ENCODE measurements at regions not wholly inside any gene's neighbourhood (a gene's known extent, or its start where the extent isn't known, plus 50 kb on each side); places are given as distances from the start of the nearest gene placed in this dataset.
"Not testable (repeated sequence)": the region's sequence is repeated elsewhere in the genome, so short reads cannot be mapped to it uniquely, and the experiment has no call there.

DNA sequence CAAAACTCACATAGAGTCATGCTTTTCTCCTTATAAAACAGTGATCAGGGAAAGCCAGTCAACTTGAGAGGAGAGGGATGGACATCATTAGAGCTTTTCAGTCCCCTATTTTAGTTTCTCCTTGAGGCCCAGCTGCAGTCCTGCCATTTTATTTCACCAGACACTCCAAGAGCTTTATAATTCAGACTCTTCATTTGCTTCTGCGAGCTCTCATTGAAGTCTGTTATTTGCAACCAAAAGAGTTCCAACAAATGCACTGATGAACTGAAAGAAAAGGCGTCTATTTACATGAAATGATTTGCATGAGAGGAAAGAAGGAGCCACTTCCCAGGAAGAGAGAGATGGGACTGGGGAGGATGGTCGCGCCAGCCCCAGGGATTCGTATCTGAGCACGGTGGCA lies 86.8 kb downstream of the NDUFA12 start:
- POLR2A ChIA-PET: interaction anchor here (0.6 kb wide), 1 partner anchor 599 kb away, joined by 4 read pairs; no protein-coding TSS in a partner anchor
- 91% methylated on average over 4 of the region's 6 CpGs for WGBS (ENCODE audit: insufficient coverage)

DNA sequence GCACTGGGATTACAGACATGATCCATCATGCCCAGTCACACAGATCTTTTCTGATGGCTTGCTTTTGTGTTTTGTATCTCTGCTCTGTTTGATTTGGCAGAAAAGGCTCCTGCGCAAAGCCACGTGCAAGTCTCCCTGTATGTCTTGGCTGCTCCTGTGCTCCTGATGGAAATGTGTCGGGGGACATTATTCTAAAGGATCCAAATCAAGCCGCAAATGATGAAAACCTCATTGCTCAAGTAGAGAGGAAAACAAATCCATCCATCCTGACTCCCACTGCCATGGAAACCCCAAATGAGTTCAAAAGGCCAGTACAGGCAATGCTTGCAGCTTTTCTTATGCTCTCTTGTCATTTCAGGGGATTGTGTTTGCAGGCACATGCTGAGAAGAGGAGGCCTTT lies 93.8 kb downstream of the NDUFA12 start:
- Histone ChIP-seq H3K27me3 (replicated peaks in 2 of 5; ENCODE audit: control insufficient read depth in 4 of 5, insufficient read depth in 5 of 5, low read length in 4 of 5) (no peaks in the 10 kb centered on the region), H3K4me3 (ENCODE audit: control insufficient read depth in 1 of 7, extremely low read depth in 1 of 7, insufficient read depth in 4 of 7, low read depth in 2 of 7, low read length in 6 of 7) (no peak overlapping the region), H3K27ac (ENCODE audit: insufficient read depth in 1 of 2, low read depth in 1 of 2, low read length in 2 of 2, poor library complexity in 1 of 2, severe bottlenecking in 2 of 2) (no peak overlapping the region), H3K36me3 (ENCODE audit: control insufficient read depth in 4 of 4, insufficient read depth in 4 of 4, low read length in 3 of 4) (no peaks in the 10 kb centered on the region), H3K9me3 (ENCODE audit: control extremely low read depth in 1 of 5, control insufficient read depth in 4 of 5, insufficient read depth in 2 of 5, low read depth in 1 of 5, low read length in 4 of 5) (peaks cover 0 to 16% (median 5%) of the 10 kb centered on the region in 5 experiments), H3K4me1 (ENCODE audit: control extremely low read depth in 1 of 4, control insufficient read depth in 4 of 4, insufficient read depth in 4 of 4, low read length in 3 of 4) (no peaks in the 10 kb centered on the region)
- ChIA-PET CTCF (no interaction called here), POLR2A (no interaction called here)
- no peak for DNase-seq
- WGBS (ENCODE audit: insufficient coverage): 87% methylated on average over 4 of the region's 4 CpGs

More for the DNA sequence above, 86.8 kb downstream of the NDUFA12 start:
- Histone ChIP-seq H3K4me1 (ENCODE audit: control extremely low read depth in 1 of 4, control insufficient read depth in 4 of 4, insufficient read depth in 4 of 4, low read length in 3 of 4) (no peaks in the 10 kb centered on the region), H3K36me3 (ENCODE audit: control insufficient read depth in 4 of 4, insufficient read depth in 4 of 4, low read length in 3 of 4) (no peaks in the 10 kb centered on the region), H3K9me3 (ENCODE audit: control extremely low read depth in 1 of 5, control insufficient read depth in 4 of 5, insufficient read depth in 2 of 5, low read depth in 1 of 5, low read length in 4 of 5) (peaks cover 0 to 9% (median 0%) of the 10 kb centered on the region in 5 experiments), H3K27me3 (replicated peaks in 2 of 5; ENCODE audit: control insufficient read depth in 4 of 5, insufficient read depth in 5 of 5, low read length in 4 of 5) (no peaks in the 10 kb centered on the region), H3K4me3 (ENCODE audit: control insufficient read depth in 1 of 7, extremely low read depth in 1 of 7, insufficient read depth in 4 of 7, low read depth in 2 of 7, low read length in 6 of 7) (no peak overlapping the region), H3K27ac (ENCODE audit: insufficient read depth in 1 of 2, low read depth in 1 of 2, low read length in 2 of 2, poor library complexity in 1 of 2, severe bottlenecking in 2 of 2) (no peak overlapping the region)
- DNase-seq: no peak
- CTCF ChIA-PET: no interaction called here

DNA sequence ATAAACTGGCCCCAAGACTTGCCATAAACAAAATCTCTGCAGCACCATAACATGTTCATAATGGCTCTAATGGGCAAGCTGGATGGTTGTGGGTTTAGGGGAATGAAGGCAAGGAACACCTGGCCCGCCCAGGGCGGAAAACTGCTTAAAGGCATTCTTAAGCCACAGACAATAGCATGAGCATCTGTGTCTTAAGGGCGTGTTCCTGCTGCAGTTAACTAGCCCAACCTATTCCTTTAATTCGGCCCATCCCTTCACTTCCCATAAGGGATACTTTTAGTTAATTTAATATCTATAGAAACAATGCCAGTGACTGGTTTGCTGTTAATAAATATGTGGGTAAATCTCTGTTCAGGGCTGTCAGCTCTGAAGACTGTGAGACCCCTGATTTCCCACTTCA lies 97.7 kb downstream of the NDUFA12 start:
- H3K36me3 ChIP-seq (ENCODE audit: control insufficient read depth in 4 of 4, insufficient read depth in 4 of 4, low read length in 3 of 4); H3K4me3 ChIP-seq (ENCODE audit: control insufficient read depth in 1 of 7, extremely low read depth in 1 of 7, insufficient read depth in 4 of 7, low read depth in 2 of 7, low read length in 6 of 7); H3K27me3 ChIP-seq (replicated peaks in 2 of 5; ENCODE audit: control insufficient read depth in 4 of 5, insufficient read depth in 5 of 5, low read length in 4 of 5); H3K9me3 ChIP-seq (ENCODE audit: control extremely low read depth in 1 of 5, control insufficient read depth in 4 of 5, insufficient read depth in 2 of 5, low read depth in 1 of 5, low read length in 4 of 5); H3K4me1 ChIP-seq (ENCODE audit: control extremely low read depth in 1 of 4, control insufficient read depth in 4 of 4, insufficient read depth in 4 of 4, low read length in 3 of 4); DNase-seq; POLR2A ChIA-PET; CTCF ChIA-PET; H3K27ac ChIP-seq (ENCODE audit: insufficient read depth in 1 of 2, low read depth in 1 of 2, low read length in 2 of 2, poor library complexity in 1 of 2, severe bottlenecking in 2 of 2): not testable (repeated sequence)
- WGBS (ENCODE audit: insufficient coverage): 100% methylated on average over 1 of the region's 4 CpGs

DNA sequence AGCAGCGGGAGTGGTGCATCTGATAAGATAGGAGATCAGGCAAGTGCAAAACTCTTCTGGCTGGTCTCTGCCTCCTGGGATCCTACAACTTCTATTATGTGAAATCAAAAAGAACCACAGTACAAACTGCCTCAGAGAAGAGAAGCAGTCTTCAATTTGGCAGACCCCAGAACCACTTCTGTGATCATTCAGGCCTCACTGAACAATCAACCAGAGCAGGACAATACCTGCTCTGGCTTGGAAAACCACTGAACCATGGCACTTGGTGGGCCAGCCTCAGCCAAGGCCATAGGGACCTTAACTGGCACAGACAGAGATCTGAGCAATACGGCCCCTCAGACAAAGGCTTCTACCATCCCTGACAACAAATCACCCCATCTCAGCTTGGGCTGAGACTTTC lies 103.0 kb downstream of the NDUFA12 start:
- ChIA-PET CTCF (no interaction called here), POLR2A (no interaction called here)
- Histone ChIP-seq H3K36me3 (ENCODE audit: control insufficient read depth in 4 of 4, insufficient read depth in 4 of 4, low read length in 3 of 4) (no peaks in the 10 kb centered on the region), H3K4me1 (ENCODE audit: control extremely low read depth in 1 of 4, control insufficient read depth in 4 of 4, insufficient read depth in 4 of 4, low read length in 3 of 4) (no peaks in the 10 kb centered on the region), H3K27me3 (replicated peaks in 2 of 5; ENCODE audit: control insufficient read depth in 4 of 5, insufficient read depth in 5 of 5, low read length in 4 of 5) (no peaks in the 10 kb centered on the region), H3K4me3 (ENCODE audit: control insufficient read depth in 1 of 7, extremely low read depth in 1 of 7, insufficient read depth in 4 of 7, low read depth in 2 of 7, low read length in 6 of 7) (no peak overlapping the region), H3K9me3 (ENCODE audit: control extremely low read depth in 1 of 5, control insufficient read depth in 4 of 5, insufficient read depth in 2 of 5, low read depth in 1 of 5, low read length in 4 of 5) (peaks cover 0 to 3% (median 2%) of the 10 kb centered on the region in 5 experiments), H3K27ac (ENCODE audit: insufficient read depth in 1 of 2, low read depth in 1 of 2, low read length in 2 of 2, poor library complexity in 1 of 2, severe bottlenecking in 2 of 2) (no peak overlapping the region)
- no CpG with 5 or more reads among the region's 2 CpGs for WGBS (ENCODE audit: insufficient coverage)
- no peak for DNase-seq

DNA sequence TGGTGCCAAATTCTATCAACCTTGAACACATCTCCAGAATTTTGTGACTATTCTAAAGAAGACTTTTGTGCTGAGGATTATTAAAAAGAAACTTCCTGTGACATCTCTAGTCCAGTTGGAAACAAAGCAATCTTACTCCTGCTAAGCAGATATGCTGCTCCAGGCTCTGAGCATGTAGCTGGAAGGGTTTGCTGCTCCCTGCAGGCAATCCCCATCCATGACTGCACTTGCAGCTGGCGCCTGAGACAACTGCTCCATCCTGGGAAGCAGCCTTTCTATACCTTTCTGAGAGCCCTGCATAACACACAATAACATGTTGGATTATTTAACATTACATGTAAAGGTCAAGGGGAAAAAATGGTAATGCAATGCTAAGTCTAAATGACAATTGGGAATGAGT lies 105.1 kb downstream of the NDUFA12 start:
- 100% methylated on average over 1 of the region's 1 CpG for WGBS (ENCODE audit: insufficient coverage)
- ChIA-PET POLR2A (interaction anchor here (0.6 kb wide), 1 partner anchor 111 kb away, joined by 4 read pairs; no protein-coding TSS in a partner anchor), CTCF (interaction anchor here (0.9 kb wide), 1 partner anchor 173 kb away, joined by 4 read pairs; no protein-coding TSS in a partner anchor)
- no peaks in the 10 kb centered on the region for H3K36me3 ChIP-seq (ENCODE audit: control insufficient read depth in 4 of 4, insufficient read depth in 4 of 4, low read length in 3 of 4)
- H3K27ac ChIP-seq (ENCODE audit: insufficient read depth in 1 of 2, low read depth in 1 of 2, low read length in 2 of 2, poor library complexity in 1 of 2, severe bottlenecking in 2 of 2): no peak overlapping the region
- H3K27me3 ChIP-seq (replicated peaks in 2 of 5; ENCODE audit: control insufficient read depth in 4 of 5, insufficient read depth in 5 of 5, low read length in 4 of 5): no peaks in the 10 kb centered on the region
- no peak for DNase-seq
- H3K4me1 ChIP-seq (ENCODE audit: control extremely low read depth in 1 of 4, control insufficient read depth in 4 of 4, insufficient read depth in 4 of 4, low read length in 3 of 4): no peaks in the 10 kb centered on the region
- no peak overlapping the region for H3K4me3 ChIP-seq (ENCODE audit: control insufficient read depth in 1 of 7, extremely low read depth in 1 of 7, insufficient read depth in 4 of 7, low read depth in 2 of 7, low read length in 6 of 7)
- peaks cover 0 to 1% (median 0%) of the 10 kb centered on the region in 5 experiments for H3K9me3 ChIP-seq (ENCODE audit: control extremely low read depth in 1 of 5, control insufficient read depth in 4 of 5, insufficient read depth in 2 of 5, low read depth in 1 of 5, low read length in 4 of 5)

DNA sequence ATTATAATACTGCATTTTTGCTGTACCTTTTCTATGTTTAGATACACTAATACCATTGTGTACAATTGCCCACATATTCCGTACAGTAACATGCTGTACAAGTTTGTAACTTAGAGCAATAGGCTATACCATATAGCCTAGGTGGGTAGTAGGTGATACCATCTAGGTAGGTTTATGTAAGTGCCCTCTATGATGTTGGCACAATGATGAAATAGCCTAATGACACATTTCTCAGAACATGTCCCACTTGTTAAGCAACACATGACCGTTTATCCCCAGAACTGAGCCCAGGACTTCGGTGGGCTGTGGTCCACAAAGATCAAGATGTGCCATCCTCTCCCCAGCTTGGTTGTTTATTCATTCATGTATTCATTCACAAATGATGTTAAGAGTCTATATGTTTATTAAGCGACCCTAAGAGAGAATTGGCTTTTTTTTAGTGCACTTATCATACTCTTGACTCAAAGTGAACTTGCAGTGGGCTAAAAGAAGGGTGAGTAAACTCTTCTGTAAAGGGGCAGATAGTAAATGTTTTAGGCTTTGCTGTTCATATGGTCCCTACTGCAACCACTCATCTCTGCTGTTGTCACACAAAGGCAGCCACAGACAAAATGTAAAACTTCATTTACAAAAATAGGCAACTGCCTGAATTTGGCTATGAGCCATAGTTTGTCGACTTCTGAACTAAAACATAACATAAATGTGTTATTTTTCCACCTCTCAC lies 110.8 kb downstream of the NDUFA12 start:
- 83% methylated on average over 1 of the region's 5 CpGs for WGBS (ENCODE audit: insufficient coverage)
- POLR2A ChIA-PET: no interaction called here
- Histone ChIP-seq H3K27ac (ENCODE audit: insufficient read depth in 1 of 2, low read depth in 1 of 2, low read length in 2 of 2, poor library complexity in 1 of 2, severe bottlenecking in 2 of 2) (no peak overlapping the region), H3K4me3 (ENCODE audit: control insufficient read depth in 1 of 7, extremely low read depth in 1 of 7, insufficient read depth in 4 of 7, low read depth in 2 of 7, low read length in 6 of 7) (no peak overlapping the region), H3K4me1 (ENCODE audit: control extremely low read depth in 1 of 4, control insufficient read depth in 4 of 4, insufficient read depth in 4 of 4, low read length in 3 of 4) (no peaks in the 10 kb centered on the region), H3K9me3 (ENCODE audit: control extremely low read depth in 1 of 5, control insufficient read depth in 4 of 5, insufficient read depth in 2 of 5, low read depth in 1 of 5, low read length in 4 of 5) (peaks cover 0 to 1% (median 0%) of the 10 kb centered on the region in 5 experiments), H3K27me3 (replicated peaks in 2 of 5; ENCODE audit: control insufficient read depth in 4 of 5, insufficient read depth in 5 of 5, low read length in 4 of 5) (peaks cover 0 to 1% (median 0%) of the 10 kb centered on the region in 5 experiments), H3K36me3 (ENCODE audit: control insufficient read depth in 4 of 4, insufficient read depth in 4 of 4, low read length in 3 of 4) (no peaks in the 10 kb centered on the region)
- CTCF ChIA-PET: no interaction called here
- no peak for DNase-seq

DNA sequence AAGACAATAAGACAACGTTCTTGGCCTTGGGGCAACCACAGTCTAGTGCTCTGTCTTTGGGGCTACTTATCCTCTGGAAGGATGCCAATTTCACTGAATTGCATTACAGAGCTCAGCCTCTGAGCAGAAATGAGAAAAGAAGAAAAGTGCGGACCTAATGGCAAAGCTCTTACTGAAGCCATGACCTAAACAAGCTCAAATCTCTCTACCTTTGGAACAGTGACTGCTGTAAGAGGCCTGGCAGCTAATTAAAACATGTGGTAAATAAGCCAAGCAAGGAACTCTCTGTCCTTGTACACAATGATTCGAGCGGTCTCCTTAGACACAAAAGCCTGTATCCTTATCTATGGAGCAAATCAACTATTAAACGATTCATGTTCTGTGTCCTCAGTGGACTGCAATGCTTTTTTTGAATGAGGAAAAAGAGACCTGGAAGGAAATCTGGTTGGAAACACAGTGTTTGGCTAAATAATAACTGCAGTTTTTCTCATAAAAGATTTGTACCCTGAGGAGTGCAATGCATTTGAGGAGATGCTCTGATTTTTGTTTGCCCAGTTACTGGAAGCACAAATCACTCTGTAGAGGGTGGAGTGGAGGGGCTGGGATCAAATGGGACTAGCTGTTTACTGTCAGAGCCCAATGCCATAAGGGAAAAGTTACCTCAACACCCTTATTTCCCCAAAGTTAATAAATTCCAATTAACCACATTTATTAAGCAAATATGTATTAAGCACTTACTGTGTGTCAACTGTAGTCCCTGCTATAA lies 113.9 kb downstream of the NDUFA12 start:
- Histone ChIP-seq H3K4me3 (ENCODE audit: control insufficient read depth in 1 of 7, extremely low read depth in 1 of 7, insufficient read depth in 4 of 7, low read depth in 2 of 7, low read length in 6 of 7) (no peak overlapping the region), H3K9me3 (ENCODE audit: control extremely low read depth in 1 of 5, control insufficient read depth in 4 of 5, insufficient read depth in 2 of 5, low read depth in 1 of 5, low read length in 4 of 5) (peaks cover 0 to 1% (median 0%) of the 10 kb centered on the region in 5 experiments), H3K27ac (ENCODE audit: insufficient read depth in 1 of 2, low read depth in 1 of 2, low read length in 2 of 2, poor library complexity in 1 of 2, severe bottlenecking in 2 of 2) (no peak overlapping the region), H3K36me3 (ENCODE audit: control insufficient read depth in 4 of 4, insufficient read depth in 4 of 4, low read length in 3 of 4) (no peaks in the 10 kb centered on the region), H3K27me3 (replicated peaks in 2 of 5; ENCODE audit: control insufficient read depth in 4 of 5, insufficient read depth in 5 of 5, low read length in 4 of 5) (peaks cover 0 to 1% (median 0%) of the 10 kb centered on the region in 5 experiments), H3K4me1 (ENCODE audit: control extremely low read depth in 1 of 4, control insufficient read depth in 4 of 4, insufficient read depth in 4 of 4, low read length in 3 of 4) (no peaks in the 10 kb centered on the region)
- WGBS (ENCODE audit: insufficient coverage): 100% methylated on average over 3 of the region's 5 CpGs
- no peak for DNase-seq
- ChIA-PET POLR2A (no interaction called here), CTCF (no interaction called here)
